NCI-H2029 treated with DMSO at 0.1 percent for 48 hours (cell line): ENCODE measurements at regions not wholly inside any gene's neighbourhood (a gene's known extent, or its start where the extent isn't known, plus 50 kb on each side); places are given as distances from the start of the nearest gene placed in this dataset.
"Not testable (repeated sequence)": the region's sequence is repeated elsewhere in the genome, so short reads cannot be mapped to it uniquely, and the experiment has no call there.

Experiments used
- DNase-seq: peaks from one replicate; lab custom pipeline; 2025; lab: John Stamatoyannopoulos, UW

DNA sequence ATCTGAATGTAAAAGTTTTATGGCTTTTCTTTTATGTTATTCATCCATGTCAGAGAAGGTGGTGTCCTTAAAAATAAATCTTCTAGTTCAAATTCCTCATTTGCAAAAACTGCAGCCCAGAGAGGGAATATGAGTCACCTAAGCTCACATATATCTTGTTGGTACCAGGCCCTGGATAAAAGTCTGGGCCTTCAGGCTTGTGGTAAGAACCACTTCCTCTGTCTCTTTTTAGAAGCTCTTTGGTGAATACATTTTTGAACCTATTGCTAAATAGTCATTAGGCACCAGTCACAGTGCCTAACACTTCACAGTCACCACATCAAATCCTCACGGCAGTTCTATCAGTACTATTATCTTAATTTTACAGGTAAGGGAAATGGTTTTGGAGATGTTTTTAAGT lies 199.2 kb downstream of the KCNS3 start:
- DNase-seq = no peak

GRCh38 chr2:18077231-18077630 lies 198.8 kb downstream of the KCNS3 start:
- no peak for DNase-seq

DNA sequence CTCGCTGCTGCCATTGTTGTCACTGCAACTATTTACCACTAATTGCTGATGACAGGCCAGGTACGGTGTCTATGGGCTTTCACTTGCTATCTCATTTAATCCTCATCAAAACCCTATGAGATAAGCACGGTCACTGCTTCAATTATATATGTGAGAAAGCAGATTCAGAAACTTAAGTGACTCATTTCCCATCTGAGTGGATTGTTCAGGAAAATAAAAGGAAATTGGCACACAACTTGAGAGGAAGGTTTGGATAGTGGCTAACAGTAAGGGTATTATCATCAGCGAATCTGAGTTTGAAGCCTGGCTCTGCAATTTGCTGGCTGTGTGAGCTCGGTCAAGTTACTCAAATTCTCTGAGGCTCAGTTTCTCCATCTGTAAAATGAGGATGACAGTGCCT lies 196.0 kb downstream of the KCNS3 start:
- no peak for DNase-seq

DNA sequence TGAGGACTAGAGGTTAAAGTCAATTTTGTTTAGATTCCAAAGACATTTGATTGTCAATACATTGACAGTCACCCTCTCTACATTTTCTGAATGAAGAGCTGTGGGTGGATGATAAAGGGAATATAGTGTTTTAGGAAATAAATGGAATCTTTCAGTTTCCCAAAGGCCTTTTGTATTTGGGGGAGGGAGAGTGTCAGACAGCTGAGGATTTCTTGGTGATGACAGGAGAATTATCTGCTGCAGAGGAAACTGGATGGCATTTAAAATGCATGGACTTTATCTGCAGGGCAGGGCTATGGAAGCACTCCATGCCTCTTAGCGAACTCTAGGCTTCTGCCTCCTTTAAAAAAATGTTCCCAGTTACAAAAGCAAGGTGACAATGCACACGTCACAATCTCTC lies 195.1 kb downstream of the KCNS3 start:
- DNase-seq = no peak

DNA sequence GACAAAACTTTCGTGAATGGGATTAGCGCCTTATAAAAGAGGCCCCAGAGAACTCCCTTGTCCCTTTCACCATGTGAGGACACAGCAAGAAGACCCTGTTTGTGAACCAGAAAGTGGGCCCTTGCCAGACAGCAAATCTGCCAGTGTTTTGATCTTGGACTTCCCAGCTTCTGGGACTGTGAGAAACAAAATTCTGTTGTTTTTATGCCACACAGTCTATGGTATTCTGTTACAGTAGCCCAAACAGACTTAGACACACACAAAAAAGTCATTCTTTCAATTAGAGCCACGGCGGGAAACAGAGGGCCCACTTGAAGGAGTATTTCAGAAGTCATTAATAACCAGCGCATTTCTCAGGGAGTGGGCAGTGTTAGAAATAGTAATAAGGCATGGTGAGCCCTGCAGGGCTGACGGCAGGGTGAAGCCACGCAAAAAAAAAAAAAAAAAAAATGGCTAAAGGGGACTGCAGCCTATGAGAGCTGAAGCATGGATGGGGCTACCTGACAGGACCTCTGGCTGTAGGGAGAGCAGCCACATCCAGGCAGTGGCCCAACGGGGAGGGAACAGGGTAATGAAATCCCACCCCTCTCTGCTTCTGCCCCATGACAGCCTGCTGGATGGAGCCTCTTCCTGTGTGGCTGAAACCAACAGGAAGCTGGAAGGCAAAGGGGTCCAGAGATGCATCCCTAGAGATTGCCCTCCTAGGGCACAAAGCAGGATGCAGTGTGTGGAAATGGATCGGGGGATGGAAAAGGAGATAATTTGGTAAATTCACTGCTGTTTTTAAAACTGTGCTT lies 189.3 kb downstream of the KCNS3 start:
- DNase-seq = no peak

DNA sequence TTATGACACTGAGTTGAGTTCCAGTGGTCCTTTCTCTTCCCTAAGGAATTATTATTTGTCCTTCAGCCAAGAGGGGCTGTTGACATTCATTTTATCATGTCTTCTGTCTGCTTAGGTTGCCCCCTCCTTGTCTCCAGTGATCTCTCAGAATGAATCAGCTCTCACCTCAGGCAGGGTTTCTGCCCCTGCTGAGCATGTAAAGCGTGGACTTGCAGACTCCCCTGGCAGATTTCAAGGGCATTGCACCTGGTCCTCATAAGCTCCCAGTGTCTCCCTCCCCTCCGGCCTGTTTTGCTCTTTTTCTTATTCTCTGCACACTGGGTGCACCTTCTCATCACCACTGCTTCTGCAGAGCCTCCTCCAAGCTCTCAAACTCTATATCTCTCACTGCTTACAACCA lies 188.4 kb downstream of the KCNS3 start:
- DNase-seq = no peak

DNA sequence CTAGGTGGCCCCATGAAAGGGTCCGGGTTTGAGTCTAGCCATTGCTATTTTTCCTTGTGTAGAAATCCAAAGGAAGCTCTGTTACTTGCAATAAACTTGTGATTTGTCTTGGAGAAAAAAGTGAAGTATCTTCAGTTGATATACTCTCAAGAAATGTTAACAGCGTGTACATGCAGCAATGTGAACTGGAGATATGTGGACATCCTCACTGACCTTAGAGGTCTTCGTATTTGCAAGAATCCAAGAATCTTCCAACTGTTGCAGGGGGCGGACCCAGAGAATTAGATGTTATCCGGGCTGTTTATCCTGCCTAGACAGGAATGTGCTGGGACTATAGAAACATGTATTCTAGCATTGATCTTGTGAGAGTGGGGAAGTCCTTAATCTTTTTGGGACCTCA lies 187.6 kb downstream of the KCNS3 start:
- DNase-seq = no peak

DNA sequence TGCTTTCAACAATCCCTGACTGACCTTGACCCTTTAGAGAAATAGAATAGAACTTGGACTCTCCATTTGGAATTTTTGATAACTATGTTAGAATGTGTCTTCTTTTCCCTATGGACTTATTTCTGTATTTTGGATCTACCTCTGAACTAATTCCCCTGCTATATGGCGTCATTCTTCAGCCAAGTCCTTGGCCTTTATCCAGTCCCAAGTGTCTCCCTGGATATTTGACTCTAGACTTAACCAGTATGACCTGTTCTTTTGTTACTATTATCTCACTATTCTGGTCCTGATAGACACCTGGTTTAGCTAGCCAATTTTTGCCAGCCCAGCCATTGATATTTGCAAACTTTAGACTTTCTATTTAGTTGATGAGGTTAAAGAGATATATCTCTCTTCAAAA lies 186.8 kb downstream of the KCNS3 start:
- DNase-seq = no peak

DNA sequence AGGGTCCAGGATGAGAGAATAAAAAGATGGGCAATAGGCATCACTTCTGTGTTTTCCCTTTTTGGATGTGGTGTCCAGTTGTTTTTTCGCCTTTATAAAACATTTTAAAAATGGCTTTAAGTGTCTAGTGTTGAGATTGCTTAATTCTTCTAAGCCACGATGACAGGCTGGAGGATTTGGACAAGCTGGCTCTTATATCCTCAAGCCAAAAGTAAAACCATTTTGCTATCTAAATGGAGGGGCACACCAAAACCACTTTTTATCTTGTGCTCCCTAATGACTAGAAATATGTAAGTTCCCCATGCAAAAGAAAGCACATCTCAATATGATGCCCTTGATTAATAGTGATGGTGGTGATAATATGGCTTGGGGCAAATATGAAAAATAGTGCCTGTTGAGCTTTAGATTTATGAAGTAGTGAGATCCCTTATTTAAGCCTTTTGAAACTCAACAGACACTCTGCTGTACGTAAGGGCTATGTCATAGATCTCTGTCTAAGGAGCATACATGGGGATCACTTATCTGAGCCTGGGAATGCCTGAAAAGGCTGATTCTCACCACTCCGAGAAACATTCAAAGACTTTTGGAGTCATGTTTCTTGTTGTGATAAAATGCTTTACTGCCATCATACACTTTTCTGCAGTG lies 185.5 kb downstream of the KCNS3 start:
- DNase-seq = no peak

DNA sequence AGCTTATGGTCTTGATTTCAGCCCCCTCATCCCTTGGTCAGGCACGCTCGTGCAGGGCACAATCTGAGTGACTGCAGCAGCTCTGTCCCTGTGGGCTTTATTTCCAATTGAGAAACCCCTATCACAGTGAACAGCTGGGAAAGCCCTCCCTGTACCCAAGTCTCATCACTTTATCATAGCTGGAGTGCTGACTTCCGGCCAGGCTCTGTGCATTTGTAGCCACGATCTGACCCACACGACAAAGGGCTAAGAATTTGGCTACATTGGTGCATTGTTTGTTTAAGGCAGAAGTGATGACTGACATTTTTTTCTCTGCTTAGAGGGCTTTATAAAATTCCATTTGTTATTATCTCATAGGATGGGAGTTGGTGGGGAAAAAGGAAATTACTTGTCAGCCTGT lies 184.4 kb downstream of the KCNS3 start:
- no peak for DNase-seq

DNA sequence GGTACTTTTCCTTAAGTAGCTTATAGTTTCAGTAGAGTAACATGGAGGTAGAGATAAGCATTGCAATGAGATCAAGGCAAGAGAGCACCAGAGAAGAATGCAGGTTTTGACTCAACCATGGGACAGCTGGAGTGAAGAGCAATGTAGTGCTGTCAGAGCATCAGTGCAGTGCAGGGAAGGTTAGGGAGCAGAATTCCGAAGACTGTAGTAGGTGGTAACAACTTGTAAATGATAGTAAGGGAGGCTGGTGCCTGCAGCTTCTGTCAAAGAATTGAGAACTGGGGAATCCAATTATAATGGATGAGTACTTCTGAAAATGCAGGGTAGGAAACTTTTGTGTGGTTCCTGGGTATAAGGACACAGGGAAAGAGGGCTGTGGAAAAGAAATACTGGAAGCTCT lies 183.2 kb downstream of the KCNS3 start:
- no peak for DNase-seq

GRCh38 chr2:18057657-18058056 lies 179.2 kb downstream of the KCNS3 start:
- DNase-seq = no peak

GRCh38 chr2:18055290-18055689 lies 176.8 kb downstream of the KCNS3 start:
- no peak for DNase-seq

GRCh38 chr2:18050001-18050400 lies 171.5 kb downstream of the KCNS3 start:
- DNase-seq = no peak

GRCh38 chr2:18049325-18049724 lies 170.9 kb downstream of the KCNS3 start:
- DNase-seq = no peak

DNA sequence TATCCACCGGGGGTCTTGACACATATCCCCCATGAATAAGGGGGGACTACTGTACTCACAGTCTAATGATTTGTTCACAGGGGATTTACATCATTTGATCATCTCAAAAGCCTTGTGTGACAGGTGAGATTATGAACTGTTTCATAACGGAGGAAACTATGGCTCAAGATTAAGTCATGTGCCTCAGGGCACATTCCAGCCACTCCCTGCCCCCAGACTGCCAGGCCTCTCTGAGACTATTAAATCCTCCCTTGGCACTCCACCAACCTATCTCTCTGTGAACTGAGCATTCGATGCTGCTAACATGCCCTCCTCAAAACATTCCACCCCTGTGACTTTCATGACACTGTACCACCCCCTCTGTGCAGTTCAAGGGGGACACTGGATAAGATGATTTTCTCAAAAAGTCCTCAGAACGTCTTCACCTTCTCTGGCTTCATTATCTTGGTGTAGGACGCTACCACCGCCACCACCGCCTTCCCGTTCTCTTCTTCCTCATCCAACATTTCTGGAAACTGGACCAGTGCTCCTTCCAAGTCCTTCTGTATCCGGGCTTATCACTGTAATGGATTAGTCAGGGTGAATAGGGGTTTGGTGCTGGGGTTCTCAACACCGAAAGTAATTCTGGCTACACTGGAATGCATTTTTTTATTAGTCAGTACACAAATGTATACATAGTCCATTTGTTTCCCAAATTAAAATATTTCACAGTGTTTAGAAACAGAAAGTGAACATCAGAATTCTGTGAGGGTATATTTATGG lies 169.6 kb downstream of the KCNS3 start:
- DNase-seq = no peak

DNA sequence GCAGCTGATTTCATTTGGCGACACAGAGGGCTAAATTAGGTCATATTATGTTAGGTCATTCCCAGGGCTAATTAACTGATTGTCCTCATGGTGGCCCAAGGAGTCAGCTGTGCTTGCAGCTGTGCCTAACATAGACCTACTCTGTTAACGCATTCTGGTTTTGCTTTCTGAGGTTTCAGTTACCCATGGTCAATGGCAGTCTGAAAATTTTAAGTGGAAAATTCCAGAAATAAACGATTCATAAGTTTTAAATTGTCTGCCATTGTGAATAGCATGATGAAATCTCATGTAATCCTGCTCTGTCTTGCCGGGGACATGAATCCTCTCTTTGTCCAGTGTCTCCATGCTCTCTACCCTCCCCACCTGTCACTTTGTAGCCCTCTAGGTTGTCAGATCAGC lies 168.7 kb downstream of the KCNS3 start:
- no peak for DNase-seq

DNA sequence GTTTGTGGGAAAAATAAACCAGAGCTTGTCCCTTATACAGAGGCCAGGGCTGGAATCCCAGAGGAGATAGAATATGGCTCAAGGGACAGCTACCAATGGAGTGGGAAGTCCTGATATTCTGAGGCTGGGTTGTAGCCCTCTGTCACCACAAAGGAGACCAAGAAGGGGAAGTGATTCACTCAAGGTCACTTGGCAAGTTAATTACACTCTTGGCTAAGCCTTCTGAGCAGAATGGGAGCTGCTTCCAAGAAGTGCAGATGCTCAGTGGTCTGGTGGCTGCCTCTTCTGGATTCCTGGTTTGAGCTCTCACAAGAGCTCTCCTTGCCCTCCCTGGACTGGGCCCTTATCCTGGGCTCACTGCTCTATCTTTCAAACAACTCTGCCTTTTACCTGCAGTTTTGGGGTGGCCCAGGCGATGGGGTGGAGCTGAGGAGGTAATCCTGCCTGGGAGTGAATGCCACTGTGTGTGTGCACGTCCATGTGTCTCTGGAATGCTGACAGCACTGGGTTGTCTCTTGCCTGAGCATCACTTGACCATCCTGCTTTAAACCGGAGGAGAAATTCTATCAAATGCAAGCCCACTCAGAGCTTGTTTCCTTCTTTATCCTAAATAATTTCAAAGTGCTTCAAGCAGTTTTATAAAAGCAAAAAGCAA lies 168.2 kb downstream of the KCNS3 start:
- DNase-seq = no peak

GRCh38 chr2:18046017-18046416 lies 167.6 kb downstream of the KCNS3 start:
- no peak for DNase-seq

DNA sequence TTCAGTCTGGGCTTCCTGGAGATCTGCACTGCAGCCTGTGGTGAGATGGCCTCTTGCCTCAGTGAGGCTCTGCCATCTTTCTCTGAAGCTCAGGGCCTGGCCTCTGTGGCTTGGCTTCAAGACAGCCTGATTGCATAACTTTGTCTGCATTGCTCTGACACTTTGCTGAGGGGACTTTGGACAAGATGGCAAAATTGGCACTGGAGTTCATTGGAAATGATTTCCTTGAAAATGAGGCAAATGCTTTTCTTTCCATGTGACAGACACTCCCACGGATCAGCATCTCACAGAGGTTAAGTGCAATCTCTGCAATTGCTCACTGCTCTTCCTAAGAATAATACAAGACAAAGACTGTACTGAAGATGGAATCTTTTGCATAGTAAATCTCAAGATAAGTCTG lies 166.8 kb downstream of the KCNS3 start:
- no peak for DNase-seq

DNA sequence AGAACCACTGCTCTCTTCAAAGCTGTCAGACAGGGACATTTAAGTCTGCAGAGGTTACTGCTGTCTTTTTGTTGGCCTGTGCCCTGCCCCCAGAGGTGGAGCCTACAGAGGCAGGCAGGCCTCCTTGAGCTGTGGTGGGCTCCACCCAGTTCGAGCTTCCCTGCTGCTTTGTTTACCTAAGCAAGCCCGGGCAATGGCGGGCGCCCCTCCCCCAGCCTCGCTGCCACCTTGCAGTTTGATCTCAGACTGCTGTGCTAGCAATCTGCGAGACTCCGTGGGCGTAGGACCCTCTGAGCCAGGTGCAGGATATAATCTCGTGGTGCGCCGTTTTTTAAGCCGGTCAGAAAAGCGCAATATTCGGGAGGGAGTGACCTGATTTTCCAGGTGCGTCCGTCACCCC lies 138.9 kb downstream of the KCNS3 start:
- DNase-seq = not testable (repeated sequence)

DNA sequence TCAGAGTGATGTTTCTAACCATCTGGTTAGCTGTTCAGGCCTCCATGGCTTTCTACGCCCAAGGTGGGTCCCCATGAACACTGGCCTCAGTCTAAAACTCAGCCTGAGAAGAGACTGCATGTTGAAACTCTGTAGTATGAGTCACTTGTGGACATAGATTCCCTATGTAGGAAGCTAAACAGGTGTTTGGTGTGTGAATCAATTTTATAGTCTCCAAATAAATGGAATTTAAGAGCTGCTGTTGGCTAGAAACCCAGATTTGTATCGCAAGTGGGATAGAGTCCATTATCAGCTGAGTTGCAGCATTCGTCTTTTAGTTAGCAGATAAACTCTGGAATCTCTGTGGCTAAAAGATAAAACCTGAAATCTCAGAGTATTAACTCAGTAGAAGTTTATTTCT lies 131.4 kb downstream of the KCNS3 start:
- DNase-seq = no peak

- DNase-seq = no peak
Measured at GRCh38 chr2:18005411-18005810, 126.9 kb downstream of the KCNS3 start.
